ENCODE measurements at regions not wholly inside any gene's neighbourhood (a gene's known extent, or its start where the extent isn't known, plus 50 kb on each side); places are given as distances from the start of the nearest gene placed in this dataset.
A peak's percentile ranks its signal among the peaks of the same experiment; 100 is the strongest.

DNA sequence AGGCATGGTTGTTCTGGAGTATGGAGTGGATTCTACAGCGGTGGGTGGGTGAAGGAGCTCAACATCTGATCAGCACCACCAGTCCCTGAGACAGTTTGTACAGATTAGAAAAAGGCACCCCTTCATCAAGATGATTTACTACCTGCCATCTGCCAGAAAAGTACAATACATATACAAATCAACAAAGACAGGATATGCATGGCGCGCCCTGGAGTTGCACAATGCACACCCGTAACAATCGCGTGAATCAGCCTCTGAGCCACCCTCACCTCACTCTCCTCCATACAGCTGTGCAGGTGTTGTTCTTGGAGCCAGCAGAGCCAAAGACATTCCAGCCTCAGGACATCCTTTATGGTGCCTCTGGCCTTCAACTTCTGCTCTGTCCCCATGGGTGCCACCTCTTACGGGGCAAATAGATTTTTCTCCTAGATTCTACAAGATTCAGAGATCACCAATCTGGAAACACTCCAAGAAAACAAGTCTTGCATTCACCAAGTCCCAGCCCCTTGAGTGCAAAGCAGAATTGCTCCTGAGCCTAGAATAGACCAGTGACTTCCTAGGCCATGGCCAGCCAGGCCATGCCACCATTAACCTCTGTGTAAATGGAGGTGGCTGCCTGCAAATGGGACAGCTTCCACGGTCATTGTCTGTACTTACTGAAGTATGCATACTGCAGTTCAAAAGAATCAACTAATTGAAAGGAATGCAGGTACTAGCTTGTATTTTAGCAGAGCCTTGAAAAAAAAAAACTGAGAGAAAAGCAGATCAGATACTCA, 490.9 kb downstream of the SOX6 start:
- Histone ChIP-seq H3K4me2 (ENCODE audit: insufficient read depth, low read length) (no peak overlapping the region), H3K27ac (ENCODE audit: extremely low read depth, low read depth, low read length) (no peak overlapping the region), H3K4me1 (replicated peaks in 1 of 2; ENCODE audit: control insufficient read depth in 2 of 2, insufficient read depth in 2 of 2, low read length in 2 of 2) (no peaks in the 10 kb centered on the region), H3K27me3 (ENCODE audit: control insufficient read depth in 2 of 2, insufficient read depth in 2 of 2, low read length in 2 of 2) (peaks cover 2 to 10% of the 10 kb centered on the region in 2 experiments; a peak in 3 of 5 replicates), H3K36me3 (ENCODE audit: control insufficient read depth, insufficient read depth, low read length) (no peaks in the 10 kb centered on the region), H4K20me1 (replicated peaks; ENCODE audit: control insufficient read depth, insufficient read depth, low read length) (no peaks in the 10 kb centered on the region), H3K79me2 (ENCODE audit: control insufficient read depth, insufficient read depth, low read length) (no peaks in the 10 kb centered on the region), H3K9me3 (replicated peaks; ENCODE audit: control insufficient read depth, insufficient read depth, low read depth, low read length) (no peaks in the 10 kb centered on the region), H3K9ac (ENCODE audit: insufficient read depth in 1 of 2, low read depth in 2 of 2, low read length in 2 of 2) (no peak overlapping the region), H2AFZ (ENCODE audit: low read depth, low read length) (no peak overlapping the region), H3K9me1 (ENCODE audit: control insufficient read depth, insufficient read depth, low read length) (no peaks in the 10 kb centered on the region), H3K4me3 (no peak overlapping the region)
- TF ChIP-seq MEIS2 (IDR thresholded peaks at IDR 0.05; ENCODE audit: partially characterized antibody) (peak; percentile 43), EGR1 (conservative IDR thresholded peaks at IDR 0.05) (no peak), CEBPB (tag; IDR thresholded peaks at IDR 0.05) (peak; percentile 42), ZNF212 (CRISPR knock-in tag; IDR thresholded peaks at IDR 0.05) (no peak)
- TF ChIP-seq, protein P1, sequence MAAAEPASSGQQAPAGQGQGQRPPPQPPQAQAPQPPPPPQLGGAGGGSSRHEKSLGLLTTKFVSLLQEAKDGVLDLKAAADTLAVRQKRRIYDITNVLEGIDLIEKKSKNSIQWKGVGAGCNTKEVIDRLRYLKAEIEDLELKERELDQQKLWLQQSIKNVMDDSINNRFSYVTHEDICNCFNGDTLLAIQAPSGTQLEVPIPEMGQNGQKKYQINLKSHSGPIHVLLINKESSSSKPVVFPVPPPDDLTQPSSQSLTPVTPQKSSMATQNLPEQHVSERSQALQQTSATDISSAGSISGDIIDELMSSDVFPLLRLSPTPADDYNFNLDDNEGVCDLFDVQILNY (CRISPR knock-in tag; IDR thresholded peaks at IDR 0.05), result no peak
- TF ChIP-seq, protein P2, sequence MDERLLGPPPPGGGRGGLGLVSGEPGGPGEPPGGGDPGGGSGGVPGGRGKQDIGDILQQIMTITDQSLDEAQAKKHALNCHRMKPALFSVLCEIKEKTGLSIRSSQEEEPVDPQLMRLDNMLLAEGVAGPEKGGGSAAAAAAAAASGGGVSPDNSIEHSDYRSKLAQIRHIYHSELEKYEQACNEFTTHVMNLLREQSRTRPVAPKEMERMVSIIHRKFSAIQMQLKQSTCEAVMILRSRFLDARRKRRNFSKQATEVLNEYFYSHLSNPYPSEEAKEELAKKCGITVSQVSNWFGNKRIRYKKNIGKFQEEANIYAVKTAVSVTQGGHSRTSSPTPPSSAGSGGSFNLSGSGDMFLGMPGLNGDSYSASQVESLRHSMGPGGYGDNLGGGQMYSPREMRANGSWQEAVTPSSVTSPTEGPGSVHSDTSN (CRISPR knock-in tag; IDR thresholded peaks at IDR 0.05; ENCODE audit: low read depth), result no peak
- TF ChIP-seq, protein P2 (tag; conservative IDR thresholded peaks at IDR 0.05; ENCODE audit: low read depth), result peak; percentile 77
- no peak for FAIRE-seq
- in situ Hi-C loops (cut with MboI) (no loop called here), intact Hi-C loops (cut with micrococcal nuclease) (no loop called here)
- no TSS peak for BruUV-seq (replicated peaks)
- ChIA-PET POLR2A (no interaction called here), CTCF (ENCODE audit: low intra/inter-chr PET ratio) (no interaction called here)
- no peak for ATAC-seq
- no peak for DNase-seq (ENCODE audit: extremely low read depth in 1 of 4, low spot score in 3 of 4)
- 15% methylated on average over 8 of the region's 8 CpGs for WGBS (ENCODE audit: insufficient coverage, low coverage, missing lambda C conversion rate)
